ENCODE measurements at regions not wholly inside any gene's neighbourhood (a gene's known extent, or its start where the extent isn't known, plus 50 kb on each side); places are given as distances from the start of the nearest gene placed in this dataset.
"Not testable (repeated sequence)": the region's sequence is repeated elsewhere in the genome, so short reads cannot be mapped to it uniquely, and the experiment has no call there.

DNA sequence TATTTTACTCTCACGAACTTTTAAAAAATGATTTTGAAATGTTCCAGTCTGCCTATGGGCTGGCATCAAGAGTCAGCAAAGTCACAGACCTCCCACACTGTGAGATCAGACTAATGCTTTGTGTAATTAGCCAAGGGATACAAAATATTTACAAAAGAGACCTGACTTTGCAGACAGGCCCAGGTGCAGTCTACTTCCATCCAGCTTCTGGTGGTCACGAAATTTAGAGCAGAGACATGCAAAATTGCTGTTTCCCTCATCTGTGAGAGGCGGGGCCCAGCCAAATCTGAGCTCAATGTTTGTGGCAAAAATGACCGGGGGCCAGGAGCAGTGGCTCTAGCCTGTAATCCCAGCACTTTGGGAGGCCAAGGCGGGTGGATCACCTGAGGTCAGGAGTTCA lies 82.5 kb upstream of the PITRM1 start:
- ATAC-seq, result no peak
- intact Hi-C loops (cut with DNase I), result no loop called here
- TF ChIP-seq POLR2A (IDR thresholded peaks at IDR 0.05), result no peak
- TF ChIP-seq, protein P1, sequence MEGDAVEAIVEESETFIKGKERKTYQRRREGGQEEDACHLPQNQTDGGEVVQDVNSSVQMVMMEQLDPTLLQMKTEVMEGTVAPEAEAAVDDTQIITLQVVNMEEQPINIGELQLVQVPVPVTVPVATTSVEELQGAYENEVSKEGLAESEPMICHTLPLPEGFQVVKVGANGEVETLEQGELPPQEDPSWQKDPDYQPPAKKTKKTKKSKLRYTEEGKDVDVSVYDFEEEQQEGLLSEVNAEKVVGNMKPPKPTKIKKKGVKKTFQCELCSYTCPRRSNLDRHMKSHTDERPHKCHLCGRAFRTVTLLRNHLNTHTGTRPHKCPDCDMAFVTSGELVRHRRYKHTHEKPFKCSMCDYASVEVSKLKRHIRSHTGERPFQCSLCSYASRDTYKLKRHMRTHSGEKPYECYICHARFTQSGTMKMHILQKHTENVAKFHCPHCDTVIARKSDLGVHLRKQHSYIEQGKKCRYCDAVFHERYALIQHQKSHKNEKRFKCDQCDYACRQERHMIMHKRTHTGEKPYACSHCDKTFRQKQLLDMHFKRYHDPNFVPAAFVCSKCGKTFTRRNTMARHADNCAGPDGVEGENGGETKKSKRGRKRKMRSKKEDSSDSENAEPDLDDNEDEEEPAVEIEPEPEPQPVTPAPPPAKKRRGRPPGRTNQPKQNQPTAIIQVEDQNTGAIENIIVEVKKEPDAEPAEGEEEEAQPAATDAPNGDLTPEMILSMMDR (IDR thresholded peaks at IDR 0.05), result no peak
- no peak for DNase-seq
- Histone ChIP-seq H3K9me3 (no peaks in the 10 kb centered on the region), H3K4me1 (no peaks in the 10 kb centered on the region), H3K36me3 (no peaks in the 10 kb centered on the region), H3K27me3 (no peaks in the 10 kb centered on the region), H3K4me3 (no peak overlapping the region), H3K27ac (no peak overlapping the region)
- WGBS, 4 donors, result 90 to 96% (median 94%) methylated on average over 5 of the region's 5 CpGs

DNA sequence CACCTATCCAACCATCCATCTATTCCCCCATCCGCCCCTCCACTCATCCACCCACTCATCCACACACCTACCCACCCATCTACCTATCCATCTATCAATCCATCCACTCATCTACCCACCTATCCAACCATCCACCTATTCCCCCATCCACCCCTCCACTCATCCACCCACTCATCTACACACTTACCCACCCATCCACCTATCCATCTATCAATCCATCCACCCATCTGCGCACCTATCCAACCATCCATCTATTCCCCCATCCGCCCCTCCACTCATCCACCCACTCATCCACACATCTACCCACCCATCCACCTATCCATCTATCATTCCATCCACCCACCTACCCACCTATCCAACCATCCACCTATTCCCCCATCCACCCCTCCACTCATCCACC lies 81.4 kb upstream of the PITRM1 start:
- intact Hi-C loops (cut with DNase I); H3K27me3 ChIP-seq; H3K36me3 ChIP-seq; H3K4me1 ChIP-seq; DNase-seq; ATAC-seq; H3K9me3 ChIP-seq; H3K27ac ChIP-seq; H3K4me3 ChIP-seq: not testable (repeated sequence)
- WGBS, 4 donors, result 91 to 99% (median 97%) methylated on average over 3 of the region's 3 CpGs

DNA sequence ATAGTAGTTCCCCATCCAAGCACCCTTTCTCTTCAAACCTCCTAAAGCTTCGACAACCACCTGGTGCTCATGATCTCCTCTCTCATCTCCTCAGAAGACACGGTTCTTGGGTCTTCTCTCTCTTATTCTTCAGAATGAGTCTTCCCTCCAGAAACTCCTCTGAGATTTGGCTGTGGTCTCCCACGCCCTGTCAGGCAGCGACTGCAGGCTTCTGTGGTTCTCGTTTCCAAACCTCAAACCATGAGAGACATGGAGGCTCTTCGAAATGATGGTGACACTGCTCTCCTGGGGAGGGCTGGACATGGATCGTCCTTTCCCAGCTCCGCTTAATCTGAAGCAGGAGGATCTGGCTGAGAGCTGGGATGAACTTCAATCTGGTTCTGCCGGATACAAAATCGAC lies 78.6 kb upstream of the PITRM1 start:
- intact Hi-C loops (cut with DNase I), result no loop called here
- Histone ChIP-seq H3K36me3 (no peaks in the 10 kb centered on the region), H3K4me3 (no peak overlapping the region), H3K27ac (no peak overlapping the region), H3K4me1 (peaks cover 0 to 5% (median 0%) of the 10 kb centered on the region in 12 donors), H3K27me3 (no peaks in the 10 kb centered on the region), H3K9me3 (no peaks in the 10 kb centered on the region)
- WGBS, 4 donors, result 88 to 93% (median 90%) methylated on average over 10 of the region's 10 CpGs
- ATAC-seq, result no peak
- no peak for DNase-seq
- TF ChIP-seq POLR2A (IDR thresholded peaks at IDR 0.05), result no peak
- TF ChIP-seq, protein P1 (IDR thresholded peaks at IDR 0.05), result no peak

DNA sequence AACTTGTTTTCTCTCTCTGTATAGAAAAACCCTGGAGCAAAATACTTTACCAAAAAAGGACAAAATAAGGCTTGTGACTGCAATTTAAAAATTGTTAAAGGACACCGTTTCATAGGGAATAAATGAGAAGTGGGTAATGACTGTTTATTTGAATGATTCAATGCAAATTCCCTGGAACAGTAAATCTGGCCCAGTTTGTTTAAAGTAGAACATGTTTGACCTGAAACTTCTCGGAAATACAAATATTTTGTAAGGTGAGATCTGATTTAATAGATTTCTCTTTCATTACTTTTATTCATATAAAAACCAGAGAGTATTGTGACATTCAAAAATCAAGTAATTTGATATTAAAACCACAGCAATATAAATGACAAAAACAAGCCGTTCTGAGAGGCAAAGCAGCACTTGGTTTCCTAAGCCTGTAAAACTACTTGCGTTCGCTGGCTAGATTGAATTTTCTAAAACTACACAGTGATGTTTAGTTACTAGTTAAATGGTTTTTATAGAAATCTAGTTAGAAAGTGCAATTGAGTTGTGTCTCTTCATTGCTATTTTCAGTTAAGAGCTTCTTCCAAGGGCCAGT lies 76.8 kb upstream of the PITRM1 start:
- Histone ChIP-seq H3K4me3 (no peak overlapping the region), H3K9me3 (no peaks in the 10 kb centered on the region), H3K27me3 (no peaks in the 10 kb centered on the region), H3K36me3 (no peaks in the 10 kb centered on the region), H3K27ac (peak overlapping the region in 5 of 12 donors; percentile 12 to 61 (median 48)), H3K4me1 (peaks cover 0 to 5% (median 0%) of the 10 kb centered on the region in 12 donors)
- intact Hi-C loops (cut with DNase I), result loop anchor here in 2 of 10 donors (10.0 kb wide), 3 partner anchors 185 to 215 kb away; no protein-coding TSS in a partner anchor
- DNase-seq (no peak), ATAC-seq (no peak)
- TF ChIP-seq POLR2A (IDR thresholded peaks at IDR 0.05), result no peak
- TF ChIP-seq, protein P1 (IDR thresholded peaks at IDR 0.05), result no peak
- 80 to 89% (median 83%) methylated on average over 5 of the region's 5 CpGs for WGBS, 4 donors

All from heart left ventricle (tissue), 16 donors.